ENCODE measurements at regions not wholly inside any gene's neighbourhood (a gene's known extent, or its start where the extent isn't known, plus 50 kb on each side); places are given as distances from the start of the nearest gene placed in this dataset.

DNA sequence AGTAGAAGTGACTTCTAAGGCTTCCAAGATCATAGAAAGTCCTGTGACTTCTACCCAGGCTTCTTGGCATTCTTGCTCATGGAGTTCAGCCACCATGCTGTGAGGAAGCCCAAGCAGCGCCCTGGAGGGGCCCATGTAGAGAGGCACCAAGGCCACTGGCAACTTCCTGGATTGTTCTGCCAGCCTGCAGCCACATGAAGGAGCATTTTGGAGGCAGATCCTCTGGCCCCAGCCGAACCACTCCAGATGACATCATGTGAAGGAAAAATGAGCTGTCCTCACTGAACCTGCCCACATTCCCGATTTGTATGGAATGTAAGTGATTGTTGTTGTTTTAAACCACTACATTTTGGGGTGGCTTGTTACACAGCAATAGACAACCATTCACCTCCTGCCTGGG, 51.5 kb upstream of the MNX1 start:
- H3K27ac ChIP-seq, result no peak overlapping the region
- TF ChIP-seq EP300 (IDR thresholded peaks at IDR 0.05) (no peak), POLR2A (IDR thresholded peaks at IDR 0.05) (no peak)
- TF ChIP-seq, protein P1, sequence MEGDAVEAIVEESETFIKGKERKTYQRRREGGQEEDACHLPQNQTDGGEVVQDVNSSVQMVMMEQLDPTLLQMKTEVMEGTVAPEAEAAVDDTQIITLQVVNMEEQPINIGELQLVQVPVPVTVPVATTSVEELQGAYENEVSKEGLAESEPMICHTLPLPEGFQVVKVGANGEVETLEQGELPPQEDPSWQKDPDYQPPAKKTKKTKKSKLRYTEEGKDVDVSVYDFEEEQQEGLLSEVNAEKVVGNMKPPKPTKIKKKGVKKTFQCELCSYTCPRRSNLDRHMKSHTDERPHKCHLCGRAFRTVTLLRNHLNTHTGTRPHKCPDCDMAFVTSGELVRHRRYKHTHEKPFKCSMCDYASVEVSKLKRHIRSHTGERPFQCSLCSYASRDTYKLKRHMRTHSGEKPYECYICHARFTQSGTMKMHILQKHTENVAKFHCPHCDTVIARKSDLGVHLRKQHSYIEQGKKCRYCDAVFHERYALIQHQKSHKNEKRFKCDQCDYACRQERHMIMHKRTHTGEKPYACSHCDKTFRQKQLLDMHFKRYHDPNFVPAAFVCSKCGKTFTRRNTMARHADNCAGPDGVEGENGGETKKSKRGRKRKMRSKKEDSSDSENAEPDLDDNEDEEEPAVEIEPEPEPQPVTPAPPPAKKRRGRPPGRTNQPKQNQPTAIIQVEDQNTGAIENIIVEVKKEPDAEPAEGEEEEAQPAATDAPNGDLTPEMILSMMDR (IDR thresholded peaks at IDR 0.05), result no peak
- H3K36me3 ChIP-seq, result no peaks in the 10 kb centered on the region
- no peaks in the 10 kb centered on the region for H3K4me1 ChIP-seq
- WGBS, 2 donors, result 94% methylated on average over 3 of the region's 3 CpGs
- H3K4me3 ChIP-seq, result no peak overlapping the region
- H3K9me3 ChIP-seq, result peaks cover 0 to 36% (median 2%) of the 10 kb centered on the region in 4 donors
- no peaks in the 10 kb centered on the region for H3K27me3 ChIP-seq
- DNase-seq (ENCODE audit: low spot score in 2 of 2), result no peak

GRCh38 chr7:157065046-157065445, 54.6 kb upstream of the MNX1 start:
- TF ChIP-seq EP300 (IDR thresholded peaks at IDR 0.05) (no peak), POLR2A (IDR thresholded peaks at IDR 0.05) (no peak)
- TF ChIP-seq, protein P1 (IDR thresholded peaks at IDR 0.05), result no peak
- 81 to 89% methylated on average over 7 of the region's 7 CpGs for WGBS, 2 donors
- H3K4me1 ChIP-seq, result no peaks in the 10 kb centered on the region
- DNase-seq (ENCODE audit: low spot score in 2 of 2), result no peak
- no peaks in the 10 kb centered on the region for H3K27me3 ChIP-seq
- H3K9me3 ChIP-seq, result peaks cover 0 to 48% (median 2%) of the 10 kb centered on the region in 4 donors
- H3K4me3 ChIP-seq, result no peak overlapping the region
- H3K36me3 ChIP-seq, result no peaks in the 10 kb centered on the region
- H3K27ac ChIP-seq, result no peak overlapping the region

DNA sequence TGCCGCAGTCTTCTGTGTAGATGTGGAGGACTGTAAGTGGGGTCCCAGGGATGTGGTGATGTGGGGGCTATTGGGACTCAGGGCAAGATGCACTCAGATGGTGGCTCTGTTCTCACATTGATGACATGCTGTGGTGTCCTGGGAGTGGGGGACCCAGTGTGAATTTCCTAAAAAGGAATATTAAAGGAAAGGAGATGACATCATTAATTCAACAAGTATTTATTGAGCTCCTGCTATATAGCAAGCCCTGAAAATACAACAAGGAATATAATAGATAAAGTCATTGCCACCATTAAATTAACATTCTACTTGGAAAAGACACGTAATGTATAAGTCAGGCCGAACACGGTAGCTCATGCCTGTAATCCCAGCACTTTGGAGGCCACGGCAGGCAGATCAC, 61.9 kb upstream of the MNX1 start:
- Histone ChIP-seq H3K4me3 (no peak overlapping the region), H3K36me3 (no peaks in the 10 kb centered on the region), H3K27ac (no peak overlapping the region), H3K4me1 (no peaks in the 10 kb centered on the region), H3K9me3 (peaks cover 0 to 33% (median 0%) of the 10 kb centered on the region in 4 donors), H3K27me3 (no peaks in the 10 kb centered on the region)
- no peak for DNase-seq (ENCODE audit: low spot score in 2 of 2)
- no peak for TF ChIP-seq POLR2A (IDR thresholded peaks at IDR 0.05)
- TF ChIP-seq, protein P1 (IDR thresholded peaks at IDR 0.05), result no peak
- TF ChIP-seq EP300 (IDR thresholded peaks at IDR 0.05), result no peak
- WGBS, 2 donors, result 89 to 97% methylated on average over 5 of the region's 5 CpGs

DNA sequence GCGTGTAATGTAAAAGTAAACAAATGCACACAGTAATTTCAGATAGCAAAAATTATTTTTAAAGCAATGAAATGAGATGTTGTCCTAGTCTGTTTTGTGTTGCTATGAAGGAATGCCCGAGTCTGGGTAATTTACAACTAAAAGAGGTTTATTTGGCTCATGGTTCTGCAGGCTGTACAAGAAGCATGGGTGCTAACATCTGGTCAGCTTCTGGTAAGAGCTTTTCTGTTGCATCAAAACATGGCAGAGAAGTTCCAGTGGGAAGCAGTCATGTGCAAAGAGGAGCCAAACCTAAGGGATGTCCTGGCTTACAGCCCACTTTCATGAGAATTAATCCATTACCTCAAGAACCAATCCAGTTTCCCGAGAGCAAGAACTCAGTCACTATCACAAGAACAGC, 62.9 kb upstream of the MNX1 start:
- TF ChIP-seq, protein P1 (IDR thresholded peaks at IDR 0.05), result no peak
- TF ChIP-seq POLR2A (IDR thresholded peaks at IDR 0.05) (no peak), EP300 (IDR thresholded peaks at IDR 0.05) (no peak)
- Histone ChIP-seq H3K9me3 (peaks cover 0 to 25% (median 0%) of the 10 kb centered on the region in 4 donors), H3K27me3 (peaks cover 0 to 9% of the 10 kb centered on the region in 2 donors), H3K36me3 (no peaks in the 10 kb centered on the region), H3K27ac (no peak overlapping the region), H3K4me1 (peaks cover 0 to 6% (median 0%) of the 10 kb centered on the region in 4 donors), H3K4me3 (no peak overlapping the region)
- DNase-seq (ENCODE audit: low spot score in 2 of 2), result no peak
- 77 to 79% methylated on average over 3 of the region's 3 CpGs for WGBS, 2 donors

- Histone ChIP-seq H3K4me1 (peaks cover 0 to 6% (median 0%) of the 10 kb centered on the region in 4 donors), H3K36me3 (no peaks in the 10 kb centered on the region), H3K9me3 (peaks cover 0 to 22% (median 0%) of the 10 kb centered on the region in 4 donors), H3K27ac (no peak overlapping the region), H3K27me3 (peaks cover 0 to 15% of the 10 kb centered on the region in 2 donors), H3K4me3 (no peak overlapping the region)
- 93 to 95% methylated on average over 7 of the region's 7 CpGs for WGBS, 2 donors
- no peak for DNase-seq (ENCODE audit: low spot score in 2 of 2)
- TF ChIP-seq, protein P1 (IDR thresholded peaks at IDR 0.05), result no peak
- no peak for TF ChIP-seq EP300 (IDR thresholded peaks at IDR 0.05)
- no peak for TF ChIP-seq POLR2A (IDR thresholded peaks at IDR 0.05)
These were observed 63.6 kb upstream of the MNX1 start for GRCh38 chr7:157073949-157074624.

Data from tibial nerve (tissue), 4 donors.